K562 (cell line): ENCODE measurements at regions not wholly inside any gene's neighbourhood (a gene's known extent, or its start where the extent isn't known, plus 50 kb on each side); places are given as distances from the start of the nearest gene placed in this dataset.

Experiments
- ATAC-seq: fragments of 200-7000 bp; cut with Tn5 transposase; 3 replicates; pipeline ENCODE4 v1.9.1; 2020; ENCODE audit warnings: moderate library complexity
- BruUV-seq: library from RNA; stranded (reverse); fragments of 400-500 nt; replicated peaks from 2 replicates; lab custom pipeline; 2021; lab: Mats Ljungman, UMichigan
- CTCF ChIA-PET: fragments of 300-600 bp; formaldehyde crosslinking; extraction: SDS; loops from one replicate; lab custom pipeline; 2021; ENCODE audit warnings: low intra/inter-chr PET ratio; lab: Yijun Ruan, JAX
- POLR2A ChIA-PET: fragments of 300-600, 350-650 bp; sonication (Branson Sonifier 250); formaldehyde crosslinking; extraction: SDS; loops from one replicate; lab custom pipeline; 2021; ENCODE audit warnings: antibody characterized with exemption, inconsistent platforms; lab: Yijun Ruan, JAX
- DNase-seq, 4 experiments: peaks; one replicate each; pipeline versions ENCODE4 v3.0.0 to v3.0.0-alpha.2; 2011 to 2018; ENCODE audit warnings: low spot score in 3 of 4, mixed read lengths in 3 of 4; ENCODE audit errors: extremely low read depth in 1 of 4
- FAIRE-seq: peaks from 2 replicates; lab custom pipeline; 2011; peaks lifted over from hg19 to GRCh38; lab: Jason Lieb, UNC
- H2AFZ ChIP-seq: 2 replicates; pipeline ENCODE4 v1.6.0; 2011; ENCODE audit warnings: low read depth, low read length, control low read depth, inconsistent platforms
- H3K27ac ChIP-seq: fragments of 200-600 bp; 3 replicates; pipeline ENCODE4 v1.8.0; 2011; ENCODE audit warnings: low read depth, mild to moderate bottlenecking, control low read depth, inconsistent platforms, low read length, moderate library complexity, mixed read lengths; ENCODE audit errors: extremely low read depth
- H3K27me3 ChIP-seq, 2 experiments: fragments of 300-600 bp in 1 of 2; 2 replicates in 1 of 2; 3 replicates in 1 of 2; pipeline versions ENCODE4 v1.6.0 to v1.8.0; 2011; ENCODE audit warnings: inconsistent platforms in 2 of 2, low read length in 2 of 2, mild to moderate bottlenecking in 1 of 2, mixed read lengths in 1 of 2, moderate library complexity in 1 of 2; ENCODE audit not compliant: control insufficient read depth in 2 of 2, insufficient read depth in 2 of 2
- H3K36me3 ChIP-seq: fragments of 300-600 bp; 3 replicates; pipeline ENCODE4 v1.8.0; 2011; ENCODE audit warnings: mild to moderate bottlenecking, low read length, inconsistent platforms; ENCODE audit not compliant: control insufficient read depth, insufficient read depth
- H3K4me1 ChIP-seq, 2 experiments: fragments of 200-600 bp in 1 of 2; replicated peaks in 1 of 2; 2 replicates in 1 of 2; 3 replicates in 1 of 2; pipeline versions ENCODE4 v1.5.1 to v1.8.0; 2011; ENCODE audit warnings: inconsistent platforms in 2 of 2, low read length in 2 of 2, mild to moderate bottlenecking in 1 of 2, mixed read lengths in 1 of 2, moderate library complexity in 1 of 2; ENCODE audit not compliant: control insufficient read depth in 2 of 2, insufficient read depth in 2 of 2
- H3K4me2 ChIP-seq: 2 replicates; pipeline ENCODE4 v1.6.1; 2011; ENCODE audit warnings: low read length, control low read depth, inconsistent platforms, mixed read lengths; ENCODE audit not compliant: insufficient read depth
- H3K4me3 ChIP-seq: fragments of 200-600 bp; sonication (generic), shearing (Covaris generic); 2 replicates; pipeline ENCODE4 v1.5.1; 2016; ENCODE audit warnings: control low read depth, inconsistent platforms
- H3K79me2 ChIP-seq: fragments of 200-600 bp; 3 replicates; pipeline ENCODE4 v1.8.0; 2011; ENCODE audit warnings: low read length, inconsistent platforms; ENCODE audit not compliant: control insufficient read depth, insufficient read depth
- H3K9ac ChIP-seq, 2 experiments: 2 replicates each; pipeline versions ENCODE4 v1.6.0 to v1.6.1; 2011; ENCODE audit warnings: low read depth in 2 of 2, low read length in 2 of 2, control low read depth in 1 of 2, inconsistent platforms in 1 of 2, mild to moderate bottlenecking in 1 of 2, mixed read lengths in 1 of 2; ENCODE audit not compliant: insufficient read depth in 1 of 2
- H3K9me1 ChIP-seq: one replicate; pipeline ENCODE4 v1.6.0; 2011; ENCODE audit warnings: inconsistent platforms, mild to moderate bottlenecking, low read length, moderate library complexity; ENCODE audit not compliant: control insufficient read depth, insufficient read depth
- H3K9me3 ChIP-seq: replicated peaks from 2 replicates; pipeline ENCODE4 v1.5.1; 2011; ENCODE audit warnings: low read depth, low read length, inconsistent platforms; ENCODE audit not compliant: control insufficient read depth, insufficient read depth
- H4K20me1 ChIP-seq: replicated peaks from 2 replicates; pipeline ENCODE4 v1.6.1; 2011; ENCODE audit warnings: low read length, inconsistent platforms, mixed read lengths; ENCODE audit not compliant: control insufficient read depth, insufficient read depth
- CBX2 ChIP-seq: fragments of 200-600 bp; sonication (generic); IDR thresholded peaks from one replicate; pipeline ENCODE4 v1.6.1; 2012; ENCODE audit warnings: mild to moderate bottlenecking, low read length, inconsistent platforms; ENCODE audit not compliant: insufficient read depth, poor library complexity, severe bottlenecking
- CHD1 ChIP-seq: fragments of 200-600 bp; sonication (generic); IDR thresholded peaks from one replicate; pipeline ENCODE4 v1.6.1; 2012; ENCODE audit warnings: mild to moderate bottlenecking, moderate library complexity, low read length, inconsistent platforms
- CHD7 ChIP-seq: fragments of 200-600 bp; sonication (generic); IDR thresholded peaks from one replicate; pipeline ENCODE4 v1.6.1; 2012; ENCODE audit warnings: mild to moderate bottlenecking, low read depth, low read length, inconsistent platforms
- IRF2 ChIP-seq: sonication (generic); formaldehyde crosslinking; IDR thresholded peaks from 2 replicates; pipeline ENCODE4 v1.8.1; 2022; ENCODE audit warnings: mild to moderate bottlenecking, missing genetic modification reagents
- KAT8 ChIP-seq: fragments of 450-650 bp; IDR thresholded peaks from 2 replicates; pipeline ENCODE4 v1.6.1; 2016; ENCODE audit warnings: low read depth, mild to moderate bottlenecking
- LCOR ChIP-seq: sonication (generic); formaldehyde crosslinking; IDR thresholded peaks from 2 replicates; pipeline ENCODE4 v1.8.0; 2022; ENCODE audit warnings: mild to moderate bottlenecking, missing genetic modification reagents
- MTA2 ChIP-seq: fragments of 450-650 bp; IDR thresholded peaks from 2 replicates; pipeline ENCODE4 v1.6.1; 2016; ENCODE audit warnings: low read depth
- MTF1 ChIP-seq: fragments of 250-450 bp; sonication (Bioruptor Pico); IDR thresholded peaks from 2 replicates; pipeline ENCODE4 v1.9.0; 2021; ENCODE audit warnings: moderate library complexity, mild to moderate bottlenecking, inconsistent platforms, borderline replicate concordance
- PHF21A ChIP-seq: fragments of 450-650 bp; IDR thresholded peaks from 2 replicates; pipeline ENCODE4 v1.6.1; 2017; ENCODE audit warnings: low read depth, borderline replicate concordance
- POLR2AphosphoS2 ChIP-seq: IDR thresholded peaks from 2 replicates; pipeline ENCODE4 v1.6.1; 2012; ENCODE audit warnings: low read length, improper control_type of control experiment
- SP2 ChIP-seq: IDR thresholded peaks from 2 replicates; pipeline ENCODE4 v1.6.1; 2011; ENCODE audit warnings: mild to moderate bottlenecking, low read depth, low read length, moderate library complexity; ENCODE audit not compliant: poor library complexity, severe bottlenecking; ENCODE audit errors: extremely low read depth
- STAG1 ChIP-seq: sonication (generic); formaldehyde crosslinking; IDR thresholded peaks from 2 replicates; pipeline ENCODE4 v1.5.0; 2020; ENCODE audit warnings: missing genetic modification reagents, borderline replicate concordance
- ZNF253 ChIP-seq: fragments of 250-450 bp; sonication (Bioruptor Pico); conservative IDR thresholded peaks from 2 replicates; pipeline ENCODE4 v1.6.1; 2021; ENCODE audit warnings: mild to moderate bottlenecking
- ZNF584 ChIP-seq: fragments of 200-800 bp; sonication (Bioruptor generic); IDR thresholded peaks from 2 replicates; pipeline ENCODE4 v1.6.1; 2016; ENCODE audit warnings: low read depth, mild to moderate bottlenecking, missing genetic modification characterization, missing compliant biosample characterization
- WGBS: fragments of 100-300 bp; shearing (Covaris generic); methylation state at CpG from one replicate; pipeline ENCODE4 v1.1.6; 2016; ENCODE audit warnings: low coverage, mixed read lengths; ENCODE audit not compliant: insufficient coverage; ENCODE audit errors: missing lambda C conversion rate; 5-methylcytosine and 5-hydroxymethylcytosine counted together
- in situ Hi-C: fragments of 300-500 bp; cut with MboI; formaldehyde crosslinking; loops from 4 replicates; pipeline ENCODE4 v1.15.0; 2018; ENCODE audit warnings: inconsistent platforms, mixed read lengths
- intact Hi-C: fragments of 100-400 bp; cut with micrococcal nuclease; formaldehyde crosslinking; loops from 2 replicates; pipeline ENCODE4 v1.14.2; 2022

- no peaks in the 10 kb centered on the region for H3K27me3 ChIP-seq
- FAIRE-seq, result no peak
- no peak for ATAC-seq
- 4% methylated on average over 4 of the region's 4 CpGs for WGBS
- H3K9me1 ChIP-seq, result no peaks in the 10 kb centered on the region
- no peak overlapping the region for H2AFZ ChIP-seq
- no peaks in the 10 kb centered on the region for H3K36me3 ChIP-seq
- ChIA-PET CTCF (no interaction called here), POLR2A (no interaction called here)
- no TSS peak for BruUV-seq
- H3K27ac ChIP-seq, result no peak overlapping the region
- H3K9me3 ChIP-seq, result no peaks in the 10 kb centered on the region; the same call in 1 of the 2 replicates
- DNase-seq, result no peak
- H4K20me1 ChIP-seq, result no peaks in the 10 kb centered on the region
- H3K9ac ChIP-seq, result no peak overlapping the region
- H3K4me3 ChIP-seq, result no peak overlapping the region
- no peaks in the 10 kb centered on the region for H3K79me2 ChIP-seq
- H3K4me2 ChIP-seq, result no peak overlapping the region
- intact Hi-C loops (no loop called here), in situ Hi-C loops (no loop called here)
- H3K4me1 ChIP-seq, result no peaks in the 10 kb centered on the region
- TF ChIP-seq LCOR (CRISPR knock-in tag) (no peak), PHF21A (no peak), CBX2 (no peak), IRF2 (no peak), ZNF253 (no peak), POLR2AphosphoS2 (no peak), CHD1 (no peak), ZNF584 (no peak), MTF1 (CRISPR knock-in tag) (no peak), CHD7 (no peak), SP2 (no peak), STAG1 (CRISPR knock-in tag) (no peak), KAT8 (no peak), MTA2 (no peak)
Measured at GRCh38 chr7:41566581-41566980, 136.3 kb downstream of the INHBA start.
